K562 (cell line): ENCODE measurements at regions not wholly inside any gene's neighbourhood (a gene's known extent, or its start where the extent isn't known, plus 50 kb on each side); places are given as distances from the start of the nearest gene placed in this dataset.

Experiments
- ARID4B ChIP-seq: sonication (generic); formaldehyde crosslinking; IDR thresholded peaks from 2 replicates; pipeline ENCODE4 v1.8.0; 2022; ENCODE audit warnings: mild to moderate bottlenecking, missing genetic modification reagents
- HEY1 ChIP-seq: fragments of 250-450 bp; sonication (Bioruptor Pico); IDR thresholded peaks from 2 replicates; pipeline ENCODE4 v1.5.0; 2020; ENCODE audit warnings: mild to moderate bottlenecking, moderate library complexity, borderline replicate concordance
- NEUROD1 ChIP-seq: fragments of 150-350 bp; IDR thresholded peaks from 2 replicates; pipeline ENCODE4 v1.6.1; 2014; ENCODE audit warnings: borderline replicate concordance, low read length, low read depth; ENCODE audit not compliant: partially characterized antibody
- WHSC1 ChIP-seq: IDR thresholded peaks from one replicate; pipeline ENCODE4 v1.6.1; 2012; ENCODE audit warnings: low read length, control low read depth, inconsistent platforms
- ZBTB40 ChIP-seq, 2 experiments: fragments of 450-650 bp in 1 of 2; sonication (generic) in 1 of 2; formaldehyde crosslinking in 1 of 2; IDR thresholded peaks; 2 replicates each; pipeline versions ENCODE4 v1.7.1 to v1.9.0; 2016 to 2022; ENCODE audit warnings: inconsistent platforms in 1 of 2, mild to moderate bottlenecking in 1 of 2, missing genetic modification reagents in 1 of 2

GRCh38 chr12:59056966-59057365 is 136.7 kb upstream of the LRIG3 start (continued):
- TF ChIP-seq HEY1 (CRISPR knock-in tag) = no peak
- TF ChIP-seq ARID4B = no peak
- TF ChIP-seq NEUROD1 = no peak
- no peak for TF ChIP-seq ZBTB40 (IDR thresholded peaks at IDR 0.05)
- no peak for TF ChIP-seq ZBTB40 (CRISPR knock-in tag; IDR thresholded peaks at IDR 0.05)
- no peak for TF ChIP-seq WHSC1
